Heart left ventricle (tissue), 16 donors: ENCODE measurements at regions not wholly inside any gene's neighbourhood (a gene's known extent, or its start where the extent isn't known, plus 50 kb on each side); places are given as distances from the start of the nearest gene placed in this dataset.

Experiments used
- ATAC-seq, 4 donors: fragments of 200-7000 bp; cut with Tn5 transposase; one replicate each; pipeline ENCODE4 v1.9.1; 2020 to 2022; ENCODE audit warnings: moderate library complexity in 4 of 4, mild to moderate bottlenecking in 3 of 4, moderate number of reproducible peaks in 1 of 4
- DNase-seq, 5 donors: peaks; one replicate each; pipeline ENCODE4 v3.0.0-alpha.2; 2020
- H3K27ac ChIP-seq, 12 donors: fragments of 200-600 bp; sonication (generic) in 4 of 12; one replicate each; pipeline versions ENCODE4 v1.5.0 to v1.8.0; 2016 to 2022; ENCODE audit warnings: mild to moderate bottlenecking in 2 of 12
- H3K27me3 ChIP-seq, 9 donors: fragments of 200-600 bp; sonication (generic) in 2 of 9; one replicate each; pipeline versions ENCODE4 v1.5.1 to v1.8.0; 2016 to 2022; ENCODE audit warnings: mild to moderate bottlenecking in 3 of 9
- H3K36me3 ChIP-seq, 9 donors: fragments of 200-600 bp; sonication (generic) in 2 of 9; one replicate each; pipeline versions ENCODE4 v1.5.0 to v1.8.0; 2018 to 2022; ENCODE audit warnings: mild to moderate bottlenecking in 2 of 9
- H3K4me1 ChIP-seq, 12 donors: fragments of 200-600 bp; sonication (generic) in 4 of 12; one replicate each; pipeline versions ENCODE4 v1.5.0 to v1.8.0; 2016 to 2022; ENCODE audit warnings: mild to moderate bottlenecking in 3 of 12
- H3K4me3 ChIP-seq, 12 donors: fragments of 200-600 bp; sonication (generic) in 4 of 12; one replicate each; pipeline versions ENCODE4 v1.5.0 to v1.8.0; 2017 to 2022; ENCODE audit warnings: mild to moderate bottlenecking in 9 of 12, moderate library complexity in 4 of 12
- H3K9me3 ChIP-seq, 12 donors: fragments of 200-600 bp; sonication (generic) in 4 of 12; one replicate each; pipeline versions ENCODE4 v1.5.0 to v1.8.0; 2016 to 2022; ENCODE audit warnings: mild to moderate bottlenecking in 1 of 12
- CTCF ChIP-seq, 12 donors: fragments of 200-600 bp; sonication (generic) in 4 of 12; IDR thresholded peaks; one replicate each; pipeline versions ENCODE4 v1.5.0 to v1.8.0; 2018 to 2022; ENCODE audit warnings: antibody characterized with exemption in 12 of 12, mild to moderate bottlenecking in 5 of 12
- POLR2A ChIP-seq, 2 donors: fragments of 450-650 bp; IDR thresholded peaks; one replicate each; pipeline ENCODE4 v1.6.1; 2017; ENCODE audit warnings: antibody characterized with exemption in 2 of 2, mild to moderate bottlenecking in 2 of 2, moderate library complexity in 2 of 2
- WGBS, 4 donors: extraction: QIAGEN DNeasy Blood & Tissue Kit in 2 of 4; methylation state at CpG; one replicate each; pipeline versions ENCODE4 v1.1.5 to v1.1.7; 2013 to 2018; 5-methylcytosine and 5-hydroxymethylcytosine counted together
- intact Hi-C, 10 donors: fragments of 100-400 bp; cut with DNase I; formaldehyde crosslinking; loops; one replicate each; pipeline versions ENCODE4 v1.11.1 to v1.14.2; 2022
- donor health status: ischemic (EF 13 %, LVEDD 7.1; RV severe dilation, severe dysfunction).
- donor health status: healthy with polysubstance abuse.
- donor health status: DM: no; HTN: yes; CAD: no.
- donor health status: DM: no; HTN: no; CAD: no.
- donor health status: ischemic (EF 25% LVEDD 6.9; RV normal size, moderate dysfunction).
- donor health status: ischemic (EF 25% LVEDD 5.7; RV mildly dilated, moderate dysfunction).
- donor health status: healthy.
- donor health status: DM: yes; HTN: yes; CAD: no.
- donor health status: ischemic (EF 35%, LVEDD 5.7; RV mildly dilated, moderate dysfunction).
- donor health status: nonischemic (EF 11% LVEDD 7.7; RV severe dilation, severe dysfunction).
- donor health status: DM: yes; HTN: yes; CAD: no.
- donor health status: PGD.
- donor health status: ischemic (EF 29% LVEDD 5.4; RV normal size, mild dysfunction).
- donor health status: nonischemic (EF 23%, LVEDD 6.1; RV moderate dilation, normal function).

- intact Hi-C loops, result no loop called here
- WGBS, 4 donors, result 68 to 78% (median 75%) methylated on average over 1 of the region's 1 CpG
- no peak for DNase-seq
- H3K9me3 ChIP-seq, result no peaks in the 10 kb centered on the region
- H3K4me1 ChIP-seq, result no peaks in the 10 kb centered on the region
- H3K4me3 ChIP-seq, result no peak overlapping the region
- no peak for ATAC-seq
- TF ChIP-seq POLR2A (IDR thresholded peaks at IDR 0.05) (no peak), CTCF (IDR thresholded peaks at IDR 0.05) (no peak)
- H3K27me3 ChIP-seq, result peaks cover 0 to 4% (median 0%) of the 10 kb centered on the region in 9 donors
- no peak overlapping the region for H3K27ac ChIP-seq
- no peaks in the 10 kb centered on the region for H3K36me3 ChIP-seq
These were observed 273.7 kb downstream of the NOL4 start for GRCh38 chr18:33951031-33951430.

GRCh38 chr18:33946336-33946735 is 278.4 kb downstream of the NOL4 start:
- Histone ChIP-seq H3K9me3 (no peaks in the 10 kb centered on the region), H3K27ac (no peak overlapping the region), H3K4me3 (no peak overlapping the region), H3K36me3 (no peaks in the 10 kb centered on the region), H3K27me3 (no peaks in the 10 kb centered on the region), H3K4me1 (no peaks in the 10 kb centered on the region)
- ATAC-seq (no peak), DNase-seq (no peak)
- WGBS, 4 donors, result 76 to 91% (median 88%) methylated on average over 1 of the region's 1 CpG
- intact Hi-C loops, result no loop called here
- TF ChIP-seq CTCF (IDR thresholded peaks at IDR 0.05), result no peak
- TF ChIP-seq POLR2A (IDR thresholded peaks at IDR 0.05), result no peak

GRCh38 chr18:33944493-33944892 is 280.2 kb downstream of the NOL4 start:
- Histone ChIP-seq H3K27me3 (no peaks in the 10 kb centered on the region), H3K27ac (no peak overlapping the region), H3K36me3 (no peaks in the 10 kb centered on the region), H3K4me3 (no peak overlapping the region), H3K4me1 (no peaks in the 10 kb centered on the region), H3K9me3 (peaks cover 0 to 7% (median 0%) of the 10 kb centered on the region in 12 donors)
- no peak for DNase-seq
- no peak for ATAC-seq
- TF ChIP-seq POLR2A (IDR thresholded peaks at IDR 0.05) (no peak), CTCF (IDR thresholded peaks at IDR 0.05) (no peak)
- intact Hi-C loops, result no loop called here

- no peaks in the 10 kb centered on the region for H3K4me1 ChIP-seq
- TF ChIP-seq CTCF (IDR thresholded peaks at IDR 0.05) (no peak), POLR2A (IDR thresholded peaks at IDR 0.05) (no peak)
These were observed 287.4 kb downstream of the NOL4 start for GRCh38 chr18:33937270-33937816.

More at GRCh38 chr18:33937270-33937816, 287.4 kb downstream of the NOL4 start:
- Histone ChIP-seq H3K36me3 (no peaks in the 10 kb centered on the region), H3K27ac (no peak overlapping the region), H3K4me3 (no peak overlapping the region), H3K9me3 (peaks cover 0 to 15% (median 0%) of the 10 kb centered on the region in 12 donors), H3K27me3 (no peaks in the 10 kb centered on the region)
- intact Hi-C loops, result no loop called here
- DNase-seq (no peak), ATAC-seq (no peak)
